HL-60 (cell line): ENCODE measurements at regions not wholly inside any gene's neighbourhood (a gene's known extent, or its start where the extent isn't known, plus 50 kb on each side); places are given as distances from the start of the nearest gene placed in this dataset.

ENCODE experiments used
- POLR2AphosphoS5 ChIP-seq: IDR thresholded peaks from 2 replicates; pipeline ENCODE4 v1.6.1; 2012; ENCODE audit warnings: low read depth
- TF ChIP-seq, protein P1 (sequence below): IDR thresholded peaks from one replicate; pipeline ENCODE4 v1.5.1; 2011; ENCODE audit warnings: low read length, control low read depth, inconsistent platforms; ENCODE audit not compliant: insufficient read depth

DNA sequence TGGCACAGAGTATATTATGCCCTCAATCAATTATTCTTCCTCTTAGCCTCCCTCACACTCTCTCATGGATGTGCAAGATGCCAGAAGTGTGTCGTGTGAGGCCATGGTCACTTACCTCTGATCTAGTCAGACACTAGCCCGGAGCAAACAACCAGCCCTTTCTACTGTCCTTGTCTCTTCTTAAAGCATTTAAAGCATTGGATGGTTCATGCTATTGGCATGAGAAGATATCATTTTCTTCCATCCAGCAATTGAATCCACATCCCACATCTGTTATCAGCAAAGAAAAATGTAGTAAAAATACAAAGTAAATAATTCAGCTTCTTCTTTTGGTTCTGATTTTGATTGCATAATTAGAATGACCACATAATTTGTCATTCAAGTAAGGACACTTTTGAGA lies 267.2 kb upstream of the ACO1 start:
- TF ChIP-seq, protein P1, sequence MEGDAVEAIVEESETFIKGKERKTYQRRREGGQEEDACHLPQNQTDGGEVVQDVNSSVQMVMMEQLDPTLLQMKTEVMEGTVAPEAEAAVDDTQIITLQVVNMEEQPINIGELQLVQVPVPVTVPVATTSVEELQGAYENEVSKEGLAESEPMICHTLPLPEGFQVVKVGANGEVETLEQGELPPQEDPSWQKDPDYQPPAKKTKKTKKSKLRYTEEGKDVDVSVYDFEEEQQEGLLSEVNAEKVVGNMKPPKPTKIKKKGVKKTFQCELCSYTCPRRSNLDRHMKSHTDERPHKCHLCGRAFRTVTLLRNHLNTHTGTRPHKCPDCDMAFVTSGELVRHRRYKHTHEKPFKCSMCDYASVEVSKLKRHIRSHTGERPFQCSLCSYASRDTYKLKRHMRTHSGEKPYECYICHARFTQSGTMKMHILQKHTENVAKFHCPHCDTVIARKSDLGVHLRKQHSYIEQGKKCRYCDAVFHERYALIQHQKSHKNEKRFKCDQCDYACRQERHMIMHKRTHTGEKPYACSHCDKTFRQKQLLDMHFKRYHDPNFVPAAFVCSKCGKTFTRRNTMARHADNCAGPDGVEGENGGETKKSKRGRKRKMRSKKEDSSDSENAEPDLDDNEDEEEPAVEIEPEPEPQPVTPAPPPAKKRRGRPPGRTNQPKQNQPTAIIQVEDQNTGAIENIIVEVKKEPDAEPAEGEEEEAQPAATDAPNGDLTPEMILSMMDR: no peak
- TF ChIP-seq POLR2AphosphoS5: no peak
